Bronchial epithelial cell (primary cell): ENCODE measurements at regions not wholly inside any gene's neighbourhood (a gene's known extent, or its start where the extent isn't known, plus 50 kb on each side); places are given as distances from the start of the nearest gene placed in this dataset.

Experiments
- DNase-seq: peaks from one replicate; pipeline ENCODE4 v3.0.0-alpha.2; 2010; ENCODE audit warnings: low read depth
- FAIRE-seq: peaks from 2 replicates; lab custom pipeline; 2011; peaks lifted over from hg19 to GRCh38; lab: Jason Lieb, UNC
- H3K27me3 ChIP-seq: 2 replicates; pipeline ENCODE4 v1.5.1; 2011; ENCODE audit warnings: low read length; ENCODE audit not compliant: control insufficient read depth, insufficient read depth
- H3K36me3 ChIP-seq: 2 replicates; pipeline ENCODE4 v1.5.1; 2011; ENCODE audit warnings: low read length; ENCODE audit not compliant: control insufficient read depth, insufficient read depth
- H3K4me3 ChIP-seq: 2 replicates; pipeline ENCODE4 v1.5.1; 2011; ENCODE audit warnings: mild to moderate bottlenecking, low read depth, low read length, control low read depth
- CTCF ChIP-seq: IDR thresholded peaks from 2 replicates; pipeline ENCODE4 v1.5.1; 2011; ENCODE audit warnings: mild to moderate bottlenecking, moderate library complexity, low read length, control low read depth, inconsistent platforms; ENCODE audit not compliant: insufficient read depth, severe bottlenecking

DNA sequence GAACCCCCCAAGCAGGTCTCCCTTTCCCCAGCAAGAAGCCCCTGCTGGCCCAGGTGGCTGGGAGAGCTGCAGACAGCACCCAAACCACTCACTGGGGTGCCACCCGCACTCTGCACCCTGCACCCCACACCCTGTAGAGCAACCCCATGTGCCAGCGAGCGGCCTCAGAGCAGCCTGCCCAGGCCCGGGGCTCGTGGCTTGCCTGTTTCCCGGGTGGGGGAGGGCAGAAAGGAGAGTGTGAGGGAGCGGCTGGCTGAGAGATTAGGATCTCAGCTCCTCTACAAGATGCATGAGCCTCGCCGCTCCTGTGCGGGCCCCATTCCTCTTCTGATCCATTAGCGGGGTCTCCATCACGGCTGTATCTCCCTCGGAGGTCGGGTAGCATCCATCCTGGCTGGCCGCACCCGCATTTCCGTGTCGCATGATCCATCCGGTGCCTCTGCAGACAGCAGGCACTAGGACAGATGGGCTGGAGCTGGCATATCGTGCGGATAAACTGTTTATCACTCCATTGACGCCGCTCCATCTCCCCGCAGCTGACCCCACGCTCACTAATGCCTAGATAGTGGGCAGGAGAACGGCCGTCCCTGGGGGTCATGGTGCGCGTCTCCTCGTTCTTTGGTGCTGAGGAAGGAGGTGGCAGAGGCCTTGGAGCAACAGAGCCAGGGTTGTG is 54.4 kb downstream of the MRPL36 start:
- Histone ChIP-seq H3K27me3 (no peaks in the 10 kb centered on the region), H3K36me3 (no peaks in the 10 kb centered on the region), H3K4me3 (no peak overlapping the region)
- TF ChIP-seq CTCF = no peak
- DNase-seq (no peak), FAIRE-seq (no peak)

DNA sequence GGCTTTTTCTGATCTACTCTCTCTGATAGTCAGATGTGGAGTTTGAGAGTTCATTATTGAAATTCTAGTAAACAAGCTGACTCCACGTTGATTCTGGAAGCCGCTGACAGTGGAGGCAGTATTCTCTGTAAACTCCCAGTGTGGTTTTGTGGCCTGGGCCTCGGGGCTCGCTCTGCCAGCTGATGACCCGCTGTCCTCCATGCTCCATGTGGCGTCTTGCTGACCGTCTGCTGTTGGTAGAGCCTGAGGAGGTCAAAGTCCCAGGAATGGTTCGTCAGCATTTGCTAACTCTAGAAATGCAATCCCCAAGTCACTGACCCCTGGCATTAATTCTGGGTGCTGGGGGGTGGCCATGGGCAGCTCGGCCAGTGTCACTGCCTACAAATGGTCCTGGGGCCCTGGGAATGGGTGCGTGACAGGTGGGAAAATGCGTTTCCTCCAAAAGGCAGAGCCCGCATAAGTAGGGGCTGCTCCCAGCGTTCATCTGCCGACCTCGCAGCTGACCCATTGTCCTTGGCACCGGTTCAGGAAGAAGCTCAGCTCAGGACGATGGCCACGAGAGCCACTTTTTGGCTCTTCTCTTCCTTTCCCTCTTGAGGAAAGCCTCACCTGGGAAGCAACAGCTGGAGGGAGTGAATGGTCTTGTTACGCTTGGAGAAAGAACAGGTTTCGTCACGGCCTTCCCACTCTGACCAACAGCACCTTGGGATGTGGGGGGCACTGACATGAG is 55.1 kb downstream of the MRPL36 start:
- no peaks in the 10 kb centered on the region for H3K36me3 ChIP-seq
- DNase-seq (no peak), FAIRE-seq (no peak)
- H3K27me3 ChIP-seq = no peaks in the 10 kb centered on the region
- no peak overlapping the region for H3K4me3 ChIP-seq
- TF ChIP-seq CTCF = no peak

- FAIRE-seq (no peak), DNase-seq (no peak)
- Histone ChIP-seq H3K27me3 (no peaks in the 10 kb centered on the region), H3K4me3 (no peak overlapping the region), H3K36me3 (no peaks in the 10 kb centered on the region)
- TF ChIP-seq CTCF = no peak
Observed at GRCh38 chr5:1743769-1744085, 55.9 kb downstream of the MRPL36 start.

GRCh38 chr5:1743061-1743768 is 56.4 kb downstream of the MRPL36 start:
- no peak for DNase-seq
- no peak for TF ChIP-seq CTCF
- Histone ChIP-seq H3K4me3 (no peak overlapping the region), H3K36me3 (no peaks in the 10 kb centered on the region), H3K27me3 (no peaks in the 10 kb centered on the region)
- peak; percentile 89 for FAIRE-seq

DNA sequence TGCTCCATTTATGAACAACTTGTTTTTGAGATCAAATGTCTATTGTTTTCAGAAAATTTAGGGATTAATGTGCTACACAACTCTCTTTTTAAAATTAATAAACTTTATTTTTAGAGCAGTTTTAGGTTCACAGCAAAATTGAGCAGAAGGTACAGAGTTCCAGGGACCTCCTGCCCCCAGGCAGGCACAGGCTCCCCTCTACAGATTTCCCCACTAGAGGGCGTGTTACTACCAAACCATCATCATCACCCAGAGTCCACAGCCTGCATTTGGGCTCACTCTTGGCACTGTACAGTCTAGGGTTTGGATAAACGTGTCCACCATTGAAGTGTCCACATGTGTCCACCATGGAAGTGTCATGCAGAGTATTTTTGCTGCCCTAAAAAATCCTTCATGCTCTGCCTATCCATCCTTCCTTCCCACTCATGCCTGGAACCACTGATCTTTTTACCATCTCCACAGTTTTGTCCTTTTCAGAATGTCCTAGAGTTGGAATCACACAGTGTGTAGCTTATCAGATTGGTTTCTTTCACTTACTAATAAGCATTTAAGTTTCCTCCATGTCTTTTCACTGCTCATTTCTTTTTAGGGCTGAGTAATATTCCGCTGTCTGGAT is 61.7 kb downstream of the MRPL36 start:
- no peak overlapping the region for H3K4me3 ChIP-seq
- H3K36me3 ChIP-seq = no peaks in the 10 kb centered on the region
- peak; percentile 68 for TF ChIP-seq CTCF
- DNase-seq (peak; percentile 29), FAIRE-seq (no peak)
- H3K27me3 ChIP-seq = no peaks in the 10 kb centered on the region
